NT2/D1 (cell line): ENCODE measurements at regions not wholly inside any gene's neighbourhood (a gene's known extent, or its start where the extent isn't known, plus 50 kb on each side); places are given as distances from the start of the nearest gene placed in this dataset.

ENCODE experiments used
- SUZ12 ChIP-seq: IDR thresholded peaks from 2 replicates; pipeline ENCODE4 v1.6.1; 2011; ENCODE audit not compliant: insufficient read length, insufficient read depth; ENCODE audit errors: extremely low read depth
- YY1 ChIP-seq: IDR thresholded peaks from 2 replicates; pipeline ENCODE4 v1.6.1; 2011; ENCODE audit not compliant: insufficient read length, insufficient read depth
- ZNF274 ChIP-seq: IDR thresholded peaks from 2 replicates; pipeline ENCODE4 v1.6.1; 2011; ENCODE audit warnings: mild to moderate bottlenecking, low read depth, low read length

- TF ChIP-seq YY1 (no peak), ZNF274 (no peak), SUZ12 (no peak)
Measured at GRCh38 chr6:129764761-129765407, 54.9 kb upstream of the ARHGAP18 start.
